Colonic mucosa (tissue), 4 donors: ENCODE measurements at regions not wholly inside any gene's neighbourhood (a gene's known extent, or its start where the extent isn't known, plus 50 kb on each side); places are given as distances from the start of the nearest gene placed in this dataset.

ENCODE experiments used
- DNase-seq: peaks from one replicate; pipeline ENCODE4 v3.0.0-alpha.2; 2020
- H3K27ac ChIP-seq: fragments of 200-600 bp; one replicate; pipeline ENCODE4 v1.8.0; 2021
- H3K27me3 ChIP-seq: fragments of 200-600 bp; one replicate; pipeline ENCODE4 v1.8.0; 2021
- H3K36me3 ChIP-seq: fragments of 200-600 bp; one replicate; pipeline ENCODE4 v1.8.0; 2021
- H3K4me1 ChIP-seq: fragments of 200-600 bp; one replicate; pipeline ENCODE4 v1.8.0; 2021; ENCODE audit warnings: mild to moderate bottlenecking
- H3K4me3 ChIP-seq: fragments of 200-600 bp; one replicate; pipeline ENCODE4 v1.8.0; 2021
- H3K9ac ChIP-seq, 2 donors: one replicate each; pipeline ENCODE4 v1.7.0; 2013; ENCODE audit warnings: control low read depth in 2 of 2, low read depth in 2 of 2, low read length in 2 of 2
- H3K9me3 ChIP-seq: fragments of 200-600 bp; one replicate; pipeline ENCODE4 v1.8.0; 2021
- intact Hi-C: fragments of 100-400 bp; cut with DNase I; formaldehyde crosslinking; loops from one replicate; pipeline ENCODE4 v1.14.1; 2022
- TF ChIP-seq, protein P1 (sequence below): fragments of 200-600 bp; IDR thresholded peaks from one replicate; pipeline ENCODE4 v1.8.0; 2022; ENCODE audit warnings: antibody characterized with exemption, mild to moderate bottlenecking
- donor health status: healthy.
- donor health status: DM: no; HTN: no; CAD: no.
- donor health status: DM: no; HTN: no; CAD: no.

DNA sequence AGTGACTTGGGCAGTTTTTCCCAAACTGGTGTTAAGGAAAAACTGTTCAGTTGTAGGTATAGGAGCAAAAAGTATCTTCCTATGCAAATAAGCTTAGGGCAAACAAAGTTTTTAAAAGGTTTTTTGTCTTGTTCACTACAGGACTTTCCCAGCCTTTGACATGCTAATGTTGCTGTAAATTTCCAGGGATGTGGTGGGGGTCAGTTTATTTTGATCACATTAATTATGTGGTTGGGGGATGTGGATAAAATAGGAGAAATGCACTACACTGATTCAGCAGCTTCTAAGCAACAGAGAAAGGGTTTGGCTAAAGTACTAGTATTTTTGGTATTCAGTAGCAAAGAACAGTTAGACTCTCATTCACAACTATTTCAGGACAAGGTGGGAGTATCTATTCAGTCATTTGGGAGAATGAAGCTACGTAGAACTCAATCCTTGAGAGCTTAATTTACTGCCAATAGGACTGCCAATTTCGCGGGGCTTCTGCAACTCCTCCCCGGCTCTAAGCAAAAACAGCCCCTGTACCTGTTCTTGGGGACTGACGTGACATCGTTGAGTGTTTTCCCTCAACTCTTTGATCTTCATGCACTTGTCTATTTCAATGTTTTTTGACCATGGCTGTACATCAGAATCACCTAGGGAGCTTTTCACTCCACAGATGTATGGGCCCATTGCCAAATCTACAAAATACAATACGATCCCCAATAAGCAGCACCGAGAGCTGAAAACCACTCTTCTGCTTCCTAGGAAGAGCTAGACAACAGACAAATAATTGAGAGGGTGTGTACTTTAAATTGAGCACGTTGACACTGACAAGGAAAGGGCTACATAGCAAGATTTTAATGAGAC lies 94.8 kb upstream of the NHSL1 start:
- TF ChIP-seq, protein P1, sequence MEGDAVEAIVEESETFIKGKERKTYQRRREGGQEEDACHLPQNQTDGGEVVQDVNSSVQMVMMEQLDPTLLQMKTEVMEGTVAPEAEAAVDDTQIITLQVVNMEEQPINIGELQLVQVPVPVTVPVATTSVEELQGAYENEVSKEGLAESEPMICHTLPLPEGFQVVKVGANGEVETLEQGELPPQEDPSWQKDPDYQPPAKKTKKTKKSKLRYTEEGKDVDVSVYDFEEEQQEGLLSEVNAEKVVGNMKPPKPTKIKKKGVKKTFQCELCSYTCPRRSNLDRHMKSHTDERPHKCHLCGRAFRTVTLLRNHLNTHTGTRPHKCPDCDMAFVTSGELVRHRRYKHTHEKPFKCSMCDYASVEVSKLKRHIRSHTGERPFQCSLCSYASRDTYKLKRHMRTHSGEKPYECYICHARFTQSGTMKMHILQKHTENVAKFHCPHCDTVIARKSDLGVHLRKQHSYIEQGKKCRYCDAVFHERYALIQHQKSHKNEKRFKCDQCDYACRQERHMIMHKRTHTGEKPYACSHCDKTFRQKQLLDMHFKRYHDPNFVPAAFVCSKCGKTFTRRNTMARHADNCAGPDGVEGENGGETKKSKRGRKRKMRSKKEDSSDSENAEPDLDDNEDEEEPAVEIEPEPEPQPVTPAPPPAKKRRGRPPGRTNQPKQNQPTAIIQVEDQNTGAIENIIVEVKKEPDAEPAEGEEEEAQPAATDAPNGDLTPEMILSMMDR = no peak
- H3K4me1 ChIP-seq = peaks cover 5% of the 10 kb centered on the region
- H3K27ac ChIP-seq = peak overlapping the region; percentile 66
- DNase-seq = no peak
- no peaks in the 10 kb centered on the region for H3K27me3 ChIP-seq
- intact Hi-C loops = loop anchor here (5.0 to 10.0 kb wide), 2 partner anchors 162 to 479 kb away; no protein-coding TSS in a partner anchor
- H3K36me3 ChIP-seq = no peaks in the 10 kb centered on the region
- no peak overlapping the region for H3K9ac ChIP-seq
- H3K4me3 ChIP-seq = no peak overlapping the region
- no peaks in the 10 kb centered on the region for H3K9me3 ChIP-seq

DNA sequence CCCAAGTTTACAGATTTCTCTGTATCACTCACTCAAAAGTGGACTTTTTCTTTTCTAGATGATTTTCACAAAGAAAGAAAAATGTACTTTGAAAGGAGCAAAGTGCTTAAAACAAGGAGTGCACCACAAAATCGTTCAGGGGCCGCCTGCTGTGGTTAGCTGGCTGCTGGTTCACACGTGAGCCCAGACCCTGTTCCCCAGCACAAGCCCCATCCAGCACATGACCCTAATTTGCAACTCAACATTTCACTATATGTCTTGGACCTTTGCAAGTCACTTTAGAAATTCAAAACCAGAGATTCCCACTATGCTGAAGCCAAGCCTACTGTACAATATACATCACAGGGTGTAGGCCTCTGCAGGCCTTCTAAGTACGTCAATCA lies 95.5 kb upstream of the NHSL1 start:
- intact Hi-C loops = loop anchor here (5.0 to 10.0 kb wide), 2 partner anchors 162 to 480 kb away; no protein-coding TSS in a partner anchor
- TF ChIP-seq, protein P1 = no peak

DNA sequence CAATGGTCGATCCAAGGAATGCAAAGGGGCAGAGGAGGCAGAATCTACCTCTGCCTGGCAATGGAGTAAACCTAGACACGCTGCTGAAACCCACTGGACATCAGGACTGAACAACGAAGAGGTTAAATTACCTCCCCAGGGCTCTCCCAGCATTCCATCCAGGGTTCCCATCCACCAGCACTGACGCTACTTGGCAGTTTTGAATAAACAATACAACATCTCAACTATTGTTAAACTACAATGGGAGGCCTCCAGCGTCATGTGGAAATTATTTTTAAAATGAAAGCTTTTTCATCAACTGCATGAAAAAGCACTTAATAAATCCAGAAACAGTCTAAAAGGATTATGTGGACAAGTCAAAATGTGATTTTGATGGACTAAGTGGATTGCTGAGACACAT lies 96.8 kb upstream of the NHSL1 start:
- H3K27ac ChIP-seq = no peak overlapping the region
- TF ChIP-seq, protein P1 = no peak
- intact Hi-C loops = loop anchor here (10.0 kb wide), 1 partner anchor 481 kb away; no protein-coding TSS in a partner anchor
- H3K36me3 ChIP-seq = no peaks in the 10 kb centered on the region
- no peak overlapping the region for H3K4me3 ChIP-seq
- H3K4me1 ChIP-seq = peaks cover 5% of the 10 kb centered on the region
- H3K9ac ChIP-seq = no peak overlapping the region
- H3K9me3 ChIP-seq = no peaks in the 10 kb centered on the region
- no peak for DNase-seq
- H3K27me3 ChIP-seq = no peaks in the 10 kb centered on the region

More for the DNA sequence above, 95.5 kb upstream of the NHSL1 start:
- DNase-seq = no peak
- Histone ChIP-seq H3K27me3 (no peaks in the 10 kb centered on the region), H3K9ac (no peak overlapping the region), H3K9me3 (no peaks in the 10 kb centered on the region), H3K36me3 (no peaks in the 10 kb centered on the region), H3K4me1 (peaks cover 5% of the 10 kb centered on the region), H3K27ac (no peak overlapping the region), H3K4me3 (no peak overlapping the region)

DNA sequence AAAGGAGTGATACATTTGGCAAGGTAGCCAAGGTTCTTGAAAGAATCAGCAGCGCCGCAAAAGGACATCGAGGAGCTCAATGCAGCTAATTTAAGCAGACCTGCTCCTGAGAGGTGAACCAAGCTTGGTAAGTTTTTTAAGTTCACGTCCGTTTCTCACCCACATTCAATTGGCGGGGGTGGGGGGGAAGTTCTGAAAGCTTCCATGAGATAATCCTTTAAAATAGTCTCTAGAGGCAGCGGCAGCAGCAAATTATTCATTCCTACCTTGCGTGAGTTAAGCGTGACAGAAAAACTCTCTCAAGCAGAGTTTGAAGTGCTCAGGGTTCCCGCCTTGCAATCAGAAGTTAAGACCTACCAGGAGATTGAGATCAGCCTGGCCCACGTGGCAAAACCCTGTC lies 97.3 kb upstream of the NHSL1 start:
- Histone ChIP-seq H3K9me3 (no peaks in the 10 kb centered on the region), H3K4me1 (peaks cover 5% of the 10 kb centered on the region), H3K27ac (no peak overlapping the region), H3K36me3 (no peaks in the 10 kb centered on the region), H3K27me3 (no peaks in the 10 kb centered on the region), H3K4me3 (no peak overlapping the region), H3K9ac (no peak overlapping the region)
- intact Hi-C loops = loop anchor here (10.0 kb wide), 1 partner anchor 482 kb away; no protein-coding TSS in a partner anchor
- TF ChIP-seq, protein P1 = no peak
- DNase-seq = no peak

DNA sequence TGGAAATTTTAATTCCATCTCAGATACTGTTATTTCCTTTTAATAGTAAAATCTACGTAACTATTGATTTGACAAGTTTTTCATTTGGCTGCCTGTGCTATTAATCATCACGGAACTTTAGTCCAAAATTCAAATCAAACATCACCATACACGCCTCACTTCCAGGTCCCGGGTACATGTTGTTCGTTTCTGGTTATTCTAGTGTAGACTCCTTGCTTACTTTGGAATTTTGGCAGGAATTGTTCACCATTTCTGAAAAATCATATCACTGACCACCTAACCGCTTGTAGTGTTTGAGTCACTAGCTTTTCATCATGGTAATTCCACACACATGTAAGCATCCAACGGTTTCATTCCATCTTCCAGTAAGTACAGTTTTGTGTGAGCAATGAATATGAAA lies 98.0 kb upstream of the NHSL1 start:
- Histone ChIP-seq H3K36me3 (no peaks in the 10 kb centered on the region), H3K9ac (no peak overlapping the region), H3K27me3 (no peaks in the 10 kb centered on the region), H3K27ac (no peak overlapping the region), H3K4me1 (peaks cover 5% of the 10 kb centered on the region), H3K9me3 (no peaks in the 10 kb centered on the region), H3K4me3 (no peak overlapping the region)
- DNase-seq = no peak
- TF ChIP-seq, protein P1 = no peak
- intact Hi-C loops = loop anchor here (10.0 kb wide), 1 partner anchor 483 kb away; no protein-coding TSS in a partner anchor
